ENCODE measurements at regions not wholly inside any gene's neighbourhood (a gene's known extent, or its start where the extent isn't known, plus 50 kb on each side); places are given as distances from the start of the nearest gene placed in this dataset.

DNA sequence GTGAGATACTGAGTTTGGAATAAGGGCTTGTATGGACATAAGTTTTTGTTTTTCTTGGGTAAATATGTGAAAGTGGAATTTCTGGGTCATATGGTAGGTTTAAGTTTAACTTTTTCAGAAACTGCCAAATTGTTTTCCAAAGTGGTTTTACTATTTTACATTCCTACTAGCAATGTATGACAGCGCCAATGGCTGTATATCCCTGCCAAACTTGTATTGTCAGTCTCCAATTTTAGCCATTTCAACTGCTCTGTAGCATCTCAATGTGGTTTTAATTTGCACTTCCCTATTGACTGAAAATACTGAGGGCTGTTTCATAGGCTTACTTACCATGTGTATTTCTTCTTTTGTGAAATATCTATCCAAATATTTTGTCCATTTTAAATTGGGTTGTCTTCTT is 90.5 kb upstream of the ZNF32 start:
- Histone ChIP-seq H3K27ac (no peak overlapping the region), H3K9me3 (no peaks in the 10 kb centered on the region), H3K4me3 (no peak overlapping the region), H3K36me3 (no peaks in the 10 kb centered on the region), H3K4me1 (no peaks in the 10 kb centered on the region), H3K27me3 (replicated peaks in 1 of 7) (no peaks in the 10 kb centered on the region)
- no peak for DNase-seq
- WGBS, 5 donors: 70 to 94% (median 85%) methylated on average over 1 of the region's 1 CpG
- intact Hi-C loops (cut with DNase I; ENCODE audit: low total_unique reads): no loop called here
- TF ChIP-seq POLR2AphosphoS5 (IDR thresholded peaks at IDR 0.05): no peak
- TF ChIP-seq POLR2A (IDR thresholded peaks at IDR 0.05): no peak
- TF ChIP-seq, protein P1, sequence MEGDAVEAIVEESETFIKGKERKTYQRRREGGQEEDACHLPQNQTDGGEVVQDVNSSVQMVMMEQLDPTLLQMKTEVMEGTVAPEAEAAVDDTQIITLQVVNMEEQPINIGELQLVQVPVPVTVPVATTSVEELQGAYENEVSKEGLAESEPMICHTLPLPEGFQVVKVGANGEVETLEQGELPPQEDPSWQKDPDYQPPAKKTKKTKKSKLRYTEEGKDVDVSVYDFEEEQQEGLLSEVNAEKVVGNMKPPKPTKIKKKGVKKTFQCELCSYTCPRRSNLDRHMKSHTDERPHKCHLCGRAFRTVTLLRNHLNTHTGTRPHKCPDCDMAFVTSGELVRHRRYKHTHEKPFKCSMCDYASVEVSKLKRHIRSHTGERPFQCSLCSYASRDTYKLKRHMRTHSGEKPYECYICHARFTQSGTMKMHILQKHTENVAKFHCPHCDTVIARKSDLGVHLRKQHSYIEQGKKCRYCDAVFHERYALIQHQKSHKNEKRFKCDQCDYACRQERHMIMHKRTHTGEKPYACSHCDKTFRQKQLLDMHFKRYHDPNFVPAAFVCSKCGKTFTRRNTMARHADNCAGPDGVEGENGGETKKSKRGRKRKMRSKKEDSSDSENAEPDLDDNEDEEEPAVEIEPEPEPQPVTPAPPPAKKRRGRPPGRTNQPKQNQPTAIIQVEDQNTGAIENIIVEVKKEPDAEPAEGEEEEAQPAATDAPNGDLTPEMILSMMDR (IDR thresholded peaks at IDR 0.05 in 8 of 11, conservative IDR thresholded peaks at IDR 0.05 in 3 of 11): no peak

DNA sequence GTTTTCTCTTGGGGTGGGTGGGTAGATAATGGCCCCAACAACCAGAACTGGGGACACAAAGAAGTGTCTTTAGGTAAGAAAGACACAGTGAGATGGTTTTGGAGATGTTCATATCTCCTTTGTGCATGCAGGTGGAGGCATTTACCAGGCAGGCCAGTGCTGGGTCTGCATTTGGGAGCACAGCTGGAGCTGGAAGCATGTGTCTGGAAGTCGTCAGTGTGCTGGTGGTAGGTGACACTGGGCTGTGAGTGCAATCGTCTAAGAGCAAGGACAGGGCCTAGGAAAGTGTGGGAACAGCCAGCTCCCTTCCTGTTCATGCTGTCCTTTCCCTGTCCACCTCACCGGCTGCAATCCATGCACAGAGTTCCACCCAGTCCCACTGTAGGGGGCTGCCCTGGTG is 88.3 kb upstream of the ZNF32 start:
- H3K9me3 ChIP-seq: peaks cover 0 to 4% (median 0%) of the 10 kb centered on the region in 8 donors
- no peak overlapping the region for H3K27ac ChIP-seq
- DNase-seq: peak; percentile 49
- intact Hi-C loops (cut with DNase I; ENCODE audit: low total_unique reads): no loop called here
- WGBS, 5 donors: 46 to 83% (median 66%) methylated on average over 3 of the region's 3 CpGs
- H3K4me3 ChIP-seq: no peak overlapping the region
- H3K36me3 ChIP-seq: no peaks in the 10 kb centered on the region
- TF ChIP-seq POLR2A (IDR thresholded peaks at IDR 0.05): no peak
- TF ChIP-seq POLR2AphosphoS5 (IDR thresholded peaks at IDR 0.05): no peak
- TF ChIP-seq, protein P1 (IDR thresholded peaks at IDR 0.05 in 8 of 11, conservative IDR thresholded peaks at IDR 0.05 in 3 of 11): no peak
- H3K4me1 ChIP-seq: no peaks in the 10 kb centered on the region
- no peaks in the 10 kb centered on the region for H3K27me3 ChIP-seq (replicated peaks in 1 of 7)

DNA sequence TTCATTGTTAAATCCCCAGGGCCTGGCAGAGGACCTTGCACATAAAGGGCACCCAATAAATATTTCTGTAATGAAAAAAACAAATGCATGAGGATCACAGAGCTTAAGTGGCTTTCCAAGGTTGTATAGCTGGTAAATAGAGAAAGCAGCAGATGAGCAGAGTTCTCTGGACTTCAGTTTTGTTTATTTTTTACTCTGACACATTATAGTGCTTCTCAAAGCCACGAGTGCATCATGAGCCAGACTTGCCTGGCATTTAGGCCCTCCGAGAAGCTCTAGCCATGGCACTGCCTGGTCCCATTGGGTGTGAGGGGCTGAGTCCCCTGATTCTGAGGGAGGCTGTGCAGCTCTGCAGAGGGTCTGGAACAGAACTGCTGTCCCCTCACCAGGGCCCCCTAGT is 87.2 kb upstream of the ZNF32 start:
- 72 to 92% (median 80%) methylated on average over 2 of the region's 2 CpGs for WGBS, 5 donors
- Histone ChIP-seq H3K9me3 (peaks cover 3 to 13% (median 8%) of the 10 kb centered on the region in 8 donors), H3K4me3 (no peak overlapping the region), H3K36me3 (no peaks in the 10 kb centered on the region), H3K4me1 (no peaks in the 10 kb centered on the region), H3K27me3 (replicated peaks in 1 of 7) (no peaks in the 10 kb centered on the region), H3K27ac (no peak overlapping the region)
- no peak for TF ChIP-seq POLR2A (IDR thresholded peaks at IDR 0.05)
- TF ChIP-seq, protein P1 (IDR thresholded peaks at IDR 0.05 in 8 of 11, conservative IDR thresholded peaks at IDR 0.05 in 3 of 11): no peak
- TF ChIP-seq POLR2AphosphoS5 (IDR thresholded peaks at IDR 0.05): no peak
- DNase-seq: peak; percentile 27
- intact Hi-C loops (cut with DNase I; ENCODE audit: low total_unique reads): no loop called here

DNA sequence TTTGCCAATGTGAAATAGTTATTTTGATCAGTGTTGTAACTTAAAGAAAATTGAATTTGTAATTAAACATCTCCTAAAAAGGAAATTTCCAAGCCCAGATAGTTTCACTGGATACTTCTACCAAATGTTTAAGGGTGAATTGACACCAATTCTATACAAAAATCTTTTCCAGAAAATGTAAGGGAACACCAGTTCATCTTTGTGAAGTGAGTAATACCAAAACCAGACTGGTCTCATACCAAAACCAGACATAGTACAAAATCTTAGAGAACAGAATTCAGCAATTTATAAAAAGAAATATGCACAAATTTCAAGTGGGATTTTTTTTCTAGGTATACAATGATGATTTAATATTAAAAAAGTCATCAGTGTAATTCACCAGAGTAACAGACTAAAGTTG is 86.0 kb upstream of the ZNF32 start:
- DNase-seq: no peak
- TF ChIP-seq POLR2A (IDR thresholded peaks at IDR 0.05): no peak
- no peak for TF ChIP-seq POLR2AphosphoS5 (IDR thresholded peaks at IDR 0.05)
- TF ChIP-seq, protein P1 (IDR thresholded peaks at IDR 0.05 in 8 of 11, conservative IDR thresholded peaks at IDR 0.05 in 3 of 11): no peak
- Histone ChIP-seq H3K4me3 (no peak overlapping the region), H3K27me3 (replicated peaks in 1 of 7) (no peaks in the 10 kb centered on the region), H3K27ac (no peak overlapping the region), H3K36me3 (no peaks in the 10 kb centered on the region), H3K4me1 (no peaks in the 10 kb centered on the region), H3K9me3 (peaks cover 5 to 25% (median 19%) of the 10 kb centered on the region in 8 donors)
- intact Hi-C loops (cut with DNase I; ENCODE audit: low total_unique reads): no loop called here
